BJ (cell line): ENCODE measurements at regions not wholly inside any gene's neighbourhood (a gene's known extent, or its start where the extent isn't known, plus 50 kb on each side); places are given as distances from the start of the nearest gene placed in this dataset.

ENCODE experiments used
- CTCF ChIA-PET: fragments of 350-600 bp; formaldehyde crosslinking; extraction: SDS; loops from one replicate; lab custom pipeline; 2021; ENCODE audit warnings: antibody characterized with exemption, inconsistent platforms; lab: Yijun Ruan, JAX
- POLR2A ChIA-PET: fragments of 300-600 bp; sonication (Branson Sonifier 250); formaldehyde crosslinking; extraction: SDS; loops from one replicate; lab custom pipeline; 2021; ENCODE audit warnings: antibody characterized with exemption; lab: Charles Lee
- DNase-seq: peaks from one replicate; pipeline ENCODE4 v3.0.0-alpha.2; 2011; ENCODE audit warnings: low read depth
- H3K27me3 ChIP-seq: 2 replicates; pipeline ENCODE4 v1.6.0; 2011; ENCODE audit warnings: low read length; ENCODE audit not compliant: control insufficient read depth, insufficient read depth
- H3K36me3 ChIP-seq: 2 replicates; pipeline ENCODE4 v1.5.1; 2011; ENCODE audit warnings: low read length; ENCODE audit not compliant: control insufficient read depth, insufficient read depth
- H3K4me3 ChIP-seq: 2 replicates; pipeline ENCODE4 v1.5.1; 2011; ENCODE audit warnings: low read depth, mild to moderate bottlenecking, control low read depth, low read length
- TF ChIP-seq, protein P1 (sequence below): IDR thresholded peaks from 2 replicates; pipeline ENCODE4 v1.5.1; 2011; ENCODE audit warnings: low read depth, mild to moderate bottlenecking, control low read depth, inconsistent platforms, low read length, moderate library complexity; ENCODE audit not compliant: insufficient read depth

DNA sequence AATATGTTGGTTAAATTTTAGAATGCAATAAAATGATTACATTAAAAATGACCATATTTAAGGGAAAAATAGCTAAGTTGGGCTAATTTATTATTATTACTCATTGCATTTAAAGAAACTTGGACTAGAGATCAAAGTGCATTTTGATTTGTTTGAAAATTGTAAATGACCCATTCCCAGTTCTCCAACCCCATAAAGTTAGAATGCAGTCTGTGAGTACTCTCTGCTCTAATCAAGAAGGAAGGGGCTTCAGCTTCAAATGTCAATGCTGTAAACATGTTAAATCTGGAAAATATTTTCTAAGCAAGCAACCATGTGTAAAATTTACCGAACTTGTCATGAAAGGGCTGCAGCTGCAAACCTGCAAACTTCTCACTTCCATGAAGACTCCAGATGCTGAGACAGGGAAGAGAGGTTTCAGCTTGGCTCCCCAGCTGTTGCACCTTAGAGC lies 232.7 kb downstream of the TTLL7 start:
- ChIA-PET POLR2A (no interaction called here), CTCF (no interaction called here)

DNA sequence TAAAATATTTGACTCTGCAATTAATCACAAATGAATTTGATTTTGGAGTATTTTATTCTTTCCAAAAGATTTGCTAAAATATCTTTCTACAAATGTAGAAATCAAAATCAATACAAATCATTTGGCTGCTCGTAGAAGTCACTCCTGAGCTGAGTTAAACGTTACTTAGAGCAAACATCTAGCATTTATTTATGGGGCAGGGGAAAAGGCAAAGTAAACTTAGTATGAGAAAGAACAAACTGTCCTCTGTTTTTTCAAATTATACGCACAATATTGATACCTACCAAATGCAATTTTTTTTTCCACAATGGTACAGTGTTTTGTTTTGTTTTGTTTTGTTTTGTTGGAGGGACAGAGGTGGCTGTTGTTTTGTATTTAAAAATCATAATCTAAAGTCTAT lies 233.8 kb downstream of the TTLL7 start:
- CTCF ChIA-PET, result no interaction called here
- H3K4me3 ChIP-seq, result no peak overlapping the region
- no peak for DNase-seq
- no peaks in the 10 kb centered on the region for H3K36me3 ChIP-seq
- TF ChIP-seq, protein P1, sequence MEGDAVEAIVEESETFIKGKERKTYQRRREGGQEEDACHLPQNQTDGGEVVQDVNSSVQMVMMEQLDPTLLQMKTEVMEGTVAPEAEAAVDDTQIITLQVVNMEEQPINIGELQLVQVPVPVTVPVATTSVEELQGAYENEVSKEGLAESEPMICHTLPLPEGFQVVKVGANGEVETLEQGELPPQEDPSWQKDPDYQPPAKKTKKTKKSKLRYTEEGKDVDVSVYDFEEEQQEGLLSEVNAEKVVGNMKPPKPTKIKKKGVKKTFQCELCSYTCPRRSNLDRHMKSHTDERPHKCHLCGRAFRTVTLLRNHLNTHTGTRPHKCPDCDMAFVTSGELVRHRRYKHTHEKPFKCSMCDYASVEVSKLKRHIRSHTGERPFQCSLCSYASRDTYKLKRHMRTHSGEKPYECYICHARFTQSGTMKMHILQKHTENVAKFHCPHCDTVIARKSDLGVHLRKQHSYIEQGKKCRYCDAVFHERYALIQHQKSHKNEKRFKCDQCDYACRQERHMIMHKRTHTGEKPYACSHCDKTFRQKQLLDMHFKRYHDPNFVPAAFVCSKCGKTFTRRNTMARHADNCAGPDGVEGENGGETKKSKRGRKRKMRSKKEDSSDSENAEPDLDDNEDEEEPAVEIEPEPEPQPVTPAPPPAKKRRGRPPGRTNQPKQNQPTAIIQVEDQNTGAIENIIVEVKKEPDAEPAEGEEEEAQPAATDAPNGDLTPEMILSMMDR, result no peak
- no peaks in the 10 kb centered on the region; the same call in 1 of the 2 replicates for H3K27me3 ChIP-seq
- POLR2A ChIA-PET, result no interaction called here

More for the DNA sequence above, 232.7 kb downstream of the TTLL7 start:
- no peak overlapping the region for H3K4me3 ChIP-seq
- TF ChIP-seq, protein P1, result no peak
- H3K27me3 ChIP-seq, result no peaks in the 10 kb centered on the region
- no peaks in the 10 kb centered on the region for H3K36me3 ChIP-seq
- DNase-seq, result no peak

DNA sequence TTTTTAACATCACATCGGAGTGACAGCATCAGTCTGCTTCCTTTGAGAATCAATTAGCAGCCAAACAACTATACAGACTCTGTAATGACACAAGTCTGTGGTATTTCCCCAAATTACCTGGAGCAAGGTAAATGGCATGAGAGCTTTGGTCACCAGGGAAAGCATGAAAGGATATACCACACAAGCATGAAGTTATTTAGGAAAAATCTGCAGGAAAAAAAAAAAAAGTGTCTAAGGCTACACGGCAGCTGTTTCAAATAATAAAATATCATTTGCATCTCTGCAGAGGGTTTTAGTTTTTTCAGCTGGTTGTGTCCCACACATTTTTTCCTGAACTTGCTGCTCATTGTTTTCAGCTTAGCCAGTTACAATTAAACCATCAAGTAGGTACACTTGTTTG lies 234.7 kb downstream of the TTLL7 start:
- DNase-seq, result no peak
- POLR2A ChIA-PET, result no interaction called here
- Histone ChIP-seq H3K36me3 (no peaks in the 10 kb centered on the region), H3K4me3 (no peak overlapping the region), H3K27me3 (no peaks in the 10 kb centered on the region; the same call in 1 of the 2 replicates)
- CTCF ChIA-PET, result no interaction called here
- TF ChIP-seq, protein P1, result no peak

DNA sequence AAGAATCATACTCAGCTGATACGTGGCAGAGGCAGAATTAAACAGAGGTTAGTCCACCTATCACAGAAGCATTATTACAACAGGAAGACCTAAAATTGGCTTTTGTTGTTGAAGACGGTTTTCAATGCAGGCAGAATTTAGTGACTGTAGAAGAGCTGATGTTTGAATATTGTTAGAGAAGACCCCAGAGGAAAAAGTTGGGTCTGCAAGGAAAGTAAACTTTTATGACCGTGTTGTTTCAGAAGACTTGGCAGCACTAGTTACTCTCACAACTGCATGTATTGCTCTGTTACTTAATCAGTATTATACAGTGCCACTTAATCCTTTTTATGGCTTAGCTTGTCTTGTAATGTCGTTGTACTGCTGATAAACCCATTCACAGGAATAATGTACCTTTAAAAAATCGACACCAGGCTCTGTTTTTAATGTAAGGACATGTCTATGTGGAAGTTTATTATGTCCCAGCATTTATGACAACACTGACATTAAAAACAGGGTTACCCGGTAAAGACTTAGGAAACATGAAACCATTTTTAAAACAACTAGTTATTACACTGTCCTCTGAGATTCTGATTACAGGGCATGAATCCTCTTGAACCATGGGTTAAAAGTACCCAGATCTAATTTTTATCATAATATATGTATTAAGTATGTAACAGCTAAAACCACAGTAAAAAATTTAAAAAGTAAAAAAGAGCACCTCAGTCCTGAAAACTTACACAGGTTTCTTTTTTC lies 235.4 kb downstream of the TTLL7 start:
- DNase-seq, result no peak
- Histone ChIP-seq H3K36me3 (no peaks in the 10 kb centered on the region), H3K4me3 (no peak overlapping the region), H3K27me3 (no peaks in the 10 kb centered on the region; the same call in 1 of the 2 replicates)
- CTCF ChIA-PET, result no interaction called here
- TF ChIP-seq, protein P1, result no peak
- POLR2A ChIA-PET, result no interaction called here

DNA sequence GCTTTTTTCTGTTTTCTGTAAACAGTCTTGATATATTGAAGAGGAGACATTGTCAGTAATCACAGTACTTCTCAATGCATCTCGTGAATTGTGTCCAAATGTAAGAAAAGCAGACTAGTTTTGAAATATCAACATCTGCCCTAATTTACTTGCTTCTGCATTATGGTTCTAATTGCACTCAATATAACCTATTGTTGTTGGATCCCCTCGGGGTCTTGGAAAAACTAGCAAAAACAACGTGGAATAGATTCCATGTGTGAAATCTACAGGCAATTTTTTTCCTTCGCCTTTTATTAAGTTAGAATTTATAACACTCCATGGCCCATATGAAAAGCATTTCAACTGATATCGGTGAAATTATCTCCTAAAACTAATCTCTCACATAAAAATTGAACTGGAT lies 236.5 kb downstream of the TTLL7 start:
- CTCF ChIA-PET, result no interaction called here
- Histone ChIP-seq H3K27me3 (no peaks in the 10 kb centered on the region; the same call in 1 of the 2 replicates), H3K36me3 (no peaks in the 10 kb centered on the region), H3K4me3 (no peak overlapping the region)
- POLR2A ChIA-PET, result no interaction called here
- no peak for DNase-seq
- TF ChIP-seq, protein P1, result no peak
